Calu3 (cell line): ENCODE measurements at regions not wholly inside any gene's neighbourhood (a gene's known extent, or its start where the extent isn't known, plus 50 kb on each side); places are given as distances from the start of the nearest gene placed in this dataset.
"Not testable (repeated sequence)": the region's sequence is repeated elsewhere in the genome, so short reads cannot be mapped to it uniquely, and the experiment has no call there.

Experiments
- BruUV-seq: library from RNA; stranded (reverse); fragments of 400-500 nt; replicated peaks from 2 replicates; lab custom pipeline; 2021; lab: Mats Ljungman, UMichigan
- CTCF ChIA-PET: fragments of 300-600 bp; sonication (Branson Sonifier 250); formaldehyde crosslinking; loops from one replicate; lab custom pipeline; 2022; ENCODE audit warnings: antibody characterized with exemption; lab: Charles Lee
- DNase-seq: peaks from one replicate; pipeline ENCODE4 v3.0.0; 2022
- H3K27ac Mint-ChIP-seq: one replicate; pipeline ENCODE4 v1.8.0; 2022; ENCODE audit warnings: mixed read lengths; ENCODE audit not compliant: unreplicated experiment
- H3K27me3 Mint-ChIP-seq: one replicate; pipeline ENCODE4 v1.8.0; 2022; ENCODE audit warnings: mixed read lengths; ENCODE audit not compliant: unreplicated experiment
- H3K36me3 Mint-ChIP-seq: one replicate; pipeline ENCODE4 v1.8.0; 2022; ENCODE audit warnings: mild to moderate bottlenecking, moderate library complexity, mixed read lengths; ENCODE audit not compliant: insufficient read depth, unreplicated experiment
- H3K4me1 Mint-ChIP-seq: one replicate; pipeline ENCODE4 v1.8.0; 2022; ENCODE audit warnings: mild to moderate bottlenecking, low read depth, mixed read lengths; ENCODE audit not compliant: unreplicated experiment
- H3K4me3 Mint-ChIP-seq: one replicate; pipeline ENCODE4 v1.8.0; 2022; ENCODE audit warnings: mild to moderate bottlenecking, low read depth, moderate library complexity, mixed read lengths; ENCODE audit not compliant: unreplicated experiment
- H3K9me3 Mint-ChIP-seq: one replicate; pipeline ENCODE4 v1.8.0; 2022; ENCODE audit warnings: low read depth, mixed read lengths; ENCODE audit not compliant: unreplicated experiment
- intact Hi-C: fragments of 100-400 bp; cut with micrococcal nuclease; formaldehyde crosslinking; loops from one replicate; pipeline ENCODE4 v1.10.0; 2022; ENCODE audit not compliant: unreplicated experiment
- TF ChIP-seq, protein P1 (sequence below): fragments of 200-600 bp; IDR thresholded peaks from one replicate; pipeline ENCODE4 v1.8.0; 2022; ENCODE audit warnings: antibody characterized with exemption; ENCODE audit not compliant: unreplicated experiment

GRCh38 chr2:64250751-64251423 lies 106.7 kb upstream of the PELI1 start:
- Mint-ChIP-seq H3K4me1 (no peaks in the 10 kb centered on the region), H3K4me3 (no peak overlapping the region), H3K27me3 (no peaks in the 10 kb centered on the region), H3K36me3 (no peaks in the 10 kb centered on the region), H3K27ac (no peak overlapping the region), H3K9me3 (no peaks in the 10 kb centered on the region)
- intact Hi-C loops, result no loop called here
- TF ChIP-seq, protein P1, sequence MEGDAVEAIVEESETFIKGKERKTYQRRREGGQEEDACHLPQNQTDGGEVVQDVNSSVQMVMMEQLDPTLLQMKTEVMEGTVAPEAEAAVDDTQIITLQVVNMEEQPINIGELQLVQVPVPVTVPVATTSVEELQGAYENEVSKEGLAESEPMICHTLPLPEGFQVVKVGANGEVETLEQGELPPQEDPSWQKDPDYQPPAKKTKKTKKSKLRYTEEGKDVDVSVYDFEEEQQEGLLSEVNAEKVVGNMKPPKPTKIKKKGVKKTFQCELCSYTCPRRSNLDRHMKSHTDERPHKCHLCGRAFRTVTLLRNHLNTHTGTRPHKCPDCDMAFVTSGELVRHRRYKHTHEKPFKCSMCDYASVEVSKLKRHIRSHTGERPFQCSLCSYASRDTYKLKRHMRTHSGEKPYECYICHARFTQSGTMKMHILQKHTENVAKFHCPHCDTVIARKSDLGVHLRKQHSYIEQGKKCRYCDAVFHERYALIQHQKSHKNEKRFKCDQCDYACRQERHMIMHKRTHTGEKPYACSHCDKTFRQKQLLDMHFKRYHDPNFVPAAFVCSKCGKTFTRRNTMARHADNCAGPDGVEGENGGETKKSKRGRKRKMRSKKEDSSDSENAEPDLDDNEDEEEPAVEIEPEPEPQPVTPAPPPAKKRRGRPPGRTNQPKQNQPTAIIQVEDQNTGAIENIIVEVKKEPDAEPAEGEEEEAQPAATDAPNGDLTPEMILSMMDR, result no peak
- BruUV-seq, result no TSS peak
- CTCF ChIA-PET, result interaction anchor here (1.1 kb wide), 1 partner anchor 16 kb away, joined by 3 read pairs; no protein-coding TSS in a partner anchor
- DNase-seq, result no peak

DNA sequence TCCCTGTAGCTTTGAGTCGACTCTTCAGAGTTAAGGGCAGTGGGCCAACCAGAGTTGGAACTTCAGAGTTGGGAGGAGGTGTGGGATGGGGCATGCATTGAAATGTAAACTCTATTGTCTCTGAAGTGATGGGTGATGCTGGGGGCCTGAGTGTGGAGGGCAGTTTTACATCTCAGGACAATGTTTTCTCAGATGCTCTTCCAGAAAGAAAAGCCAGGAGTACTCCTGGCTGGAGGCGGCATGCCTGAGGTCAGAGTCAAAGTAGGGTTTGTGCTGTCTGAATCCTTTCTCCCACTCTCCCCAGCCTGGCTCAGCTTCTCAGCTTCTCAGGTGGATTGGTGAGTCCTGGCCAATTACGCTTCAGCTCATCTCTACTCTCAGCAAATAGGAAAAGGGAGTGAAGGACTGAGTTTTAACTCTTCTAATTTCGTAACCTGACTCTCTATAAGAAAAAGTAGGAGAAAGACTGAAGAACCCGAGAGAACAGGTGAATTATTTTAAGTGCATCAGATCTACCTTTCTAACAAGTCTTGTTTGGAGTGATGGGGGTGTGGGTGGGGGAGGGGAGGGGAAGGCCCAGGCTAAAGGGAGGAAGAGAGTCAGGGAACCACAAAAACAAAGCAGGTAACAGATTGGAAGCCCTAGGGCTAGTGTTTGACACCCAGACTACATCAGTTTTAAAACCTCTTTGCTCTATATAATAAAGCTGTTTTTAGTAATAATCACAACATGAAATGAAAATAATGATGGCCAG lies 107.5 kb upstream of the PELI1 start:
- DNase-seq, result no peak
- intact Hi-C loops, result no loop called here
- no peak overlapping the region for H3K4me3 Mint-ChIP-seq
- no peaks in the 10 kb centered on the region for H3K36me3 Mint-ChIP-seq
- CTCF ChIA-PET, result interaction anchor here (0.6 to 1.1 kb wide), 2 partner anchors 17 to 122 kb away, joined by 3 to 7 read pairs; no protein-coding TSS in a partner anchor
- no peaks in the 10 kb centered on the region for H3K9me3 Mint-ChIP-seq
- H3K27ac Mint-ChIP-seq, result no peak overlapping the region
- TF ChIP-seq, protein P1, result no peak
- H3K4me1 Mint-ChIP-seq, result no peaks in the 10 kb centered on the region
- no peaks in the 10 kb centered on the region for H3K27me3 Mint-ChIP-seq
- no TSS peak for BruUV-seq

DNA sequence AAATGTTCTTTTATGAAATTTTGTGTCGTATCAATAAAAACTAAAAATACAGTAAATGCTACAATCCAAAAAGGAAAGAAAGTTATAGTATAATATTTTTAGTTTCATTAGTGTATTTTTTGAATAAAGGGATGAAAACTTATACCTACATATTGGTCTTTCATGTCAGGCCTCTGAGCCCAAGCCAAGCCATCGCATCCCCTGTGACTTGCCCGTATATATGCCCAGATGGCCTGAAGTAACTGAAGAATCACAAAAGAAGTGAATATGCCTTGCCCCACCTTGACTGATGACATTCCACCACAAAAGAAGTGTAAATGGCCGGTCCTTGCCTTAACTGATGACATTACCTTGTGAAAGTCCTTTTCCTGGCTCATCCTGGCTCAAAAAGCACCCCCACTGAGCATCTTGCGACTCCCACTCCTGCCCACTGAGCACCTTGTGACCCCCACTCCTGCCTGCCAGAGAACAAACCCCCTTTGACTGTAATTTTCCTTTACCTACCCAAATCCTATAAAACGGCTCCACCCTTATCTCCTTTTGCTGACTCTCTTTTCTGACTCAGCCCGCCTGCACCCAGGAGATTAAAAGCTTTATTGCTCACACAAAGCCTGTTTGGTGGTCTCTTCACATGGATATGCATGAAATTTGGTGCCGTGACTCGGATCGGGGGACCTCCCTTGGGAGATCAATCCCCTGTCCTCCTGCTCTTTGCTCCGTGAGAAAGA lies 108.2 kb upstream of the PELI1 start:
- H3K36me3 Mint-ChIP-seq, DNase-seq, H3K27ac Mint-ChIP-seq, H3K4me3 Mint-ChIP-seq, H3K27me3 Mint-ChIP-seq, BruUV-seq, H3K9me3 Mint-ChIP-seq, intact Hi-C loops, H3K4me1 Mint-ChIP-seq, CTCF ChIA-PET: not testable (repeated sequence)

- intact Hi-C loops, H3K9me3 Mint-ChIP-seq, BruUV-seq, H3K4me1 Mint-ChIP-seq, H3K27me3 Mint-ChIP-seq, H3K36me3 Mint-ChIP-seq, H3K4me3 Mint-ChIP-seq, H3K27ac Mint-ChIP-seq, CTCF ChIA-PET, DNase-seq: not testable (repeated sequence)
Observed at GRCh38 chr2:64253421-64253820, 109.2 kb upstream of the PELI1 start.

GRCh38 chr2:64258566-64258965 lies 114.3 kb upstream of the PELI1 start:
- TF ChIP-seq, protein P1, result no peak
- no TSS peak for BruUV-seq
- Mint-ChIP-seq H3K9me3 (no peaks in the 10 kb centered on the region), H3K36me3 (peaks cover 6% of the 10 kb centered on the region), H3K4me1 (peaks cover 16% of the 10 kb centered on the region), H3K4me3 (no peak overlapping the region), H3K27me3 (no peaks in the 10 kb centered on the region), H3K27ac (no peak overlapping the region)
- CTCF ChIA-PET, result no interaction called here
- no peak for DNase-seq
- intact Hi-C loops, result no loop called here
